Mucosa of rectum (tissue), 2 donors: ENCODE measurements at regions not wholly inside any gene's neighbourhood (a gene's known extent, or its start where the extent isn't known, plus 50 kb on each side); places are given as distances from the start of the nearest gene placed in this dataset.

Experiments used
- H3K27ac ChIP-seq, 2 donors: one replicate each; pipeline ENCODE4 v1.7.0; 2013; ENCODE audit warnings: inconsistent platforms in 2 of 2, low read depth in 2 of 2, low read length in 2 of 2
- H3K27me3 ChIP-seq, 2 donors: one replicate each; pipeline ENCODE4 v1.7.0; 2013; ENCODE audit warnings: low read length in 2 of 2; ENCODE audit not compliant: control insufficient read depth in 2 of 2, insufficient read depth in 2 of 2
- H3K36me3 ChIP-seq, 2 donors: one replicate each; pipeline ENCODE4 v1.7.0; 2013; ENCODE audit warnings: low read length in 2 of 2; ENCODE audit not compliant: control insufficient read depth in 2 of 2, insufficient read depth in 2 of 2
- H3K4me1 ChIP-seq, 2 donors: one replicate each; pipeline ENCODE4 v1.7.0; 2013; ENCODE audit warnings: low read length in 2 of 2, mild to moderate bottlenecking in 1 of 2; ENCODE audit not compliant: control insufficient read depth in 2 of 2, insufficient read depth in 2 of 2
- H3K4me3 ChIP-seq, 2 donors: one replicate each; pipeline ENCODE4 v1.7.0; 2013; ENCODE audit warnings: low read length in 2 of 2
- H3K9ac ChIP-seq, 2 donors: one replicate each; pipeline ENCODE4 v1.7.0; 2013; ENCODE audit warnings: low read length in 2 of 2, low read depth in 1 of 2, mild to moderate bottlenecking in 1 of 2
- H3K9me3 ChIP-seq, 2 donors: one replicate each; pipeline ENCODE4 v1.7.0; 2013; ENCODE audit warnings: low read length in 2 of 2; ENCODE audit not compliant: control insufficient read depth in 2 of 2
- donor health status: healthy.
- donor health status: Normal muscosa, but diverticular disease.

DNA sequence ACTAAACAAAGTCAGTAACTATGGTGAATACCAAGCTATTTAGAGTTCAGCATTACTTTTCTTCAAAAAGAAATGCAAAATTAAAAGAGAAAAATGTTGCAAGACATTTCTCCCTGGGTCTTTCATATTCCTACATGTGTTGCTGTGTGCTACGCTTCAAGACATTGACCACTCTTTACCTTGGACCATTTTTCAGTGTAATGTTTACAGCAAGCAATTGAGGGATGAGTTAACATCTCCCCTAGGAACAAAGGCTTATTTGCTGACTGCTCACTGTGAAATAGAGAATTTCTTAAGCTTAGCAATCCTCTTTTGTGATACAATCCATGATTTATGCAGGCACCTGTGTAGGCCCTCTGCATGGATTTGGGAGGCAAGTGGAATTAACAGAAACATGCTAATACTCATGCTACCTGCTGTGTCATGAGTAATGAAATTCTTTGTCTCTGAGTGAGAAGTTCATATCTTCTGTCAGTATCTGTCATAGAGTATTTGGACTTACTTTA, 1202.9 kb upstream of the CDH8 start:
- no peaks in the 10 kb centered on the region for H3K27me3 ChIP-seq
- no peak overlapping the region for H3K27ac ChIP-seq
- no peaks in the 10 kb centered on the region for H3K4me1 ChIP-seq
- no peaks in the 10 kb centered on the region for H3K36me3 ChIP-seq
- H3K9me3 ChIP-seq: no peaks in the 10 kb centered on the region
- no peak overlapping the region for H3K9ac ChIP-seq
- no peak overlapping the region for H3K4me3 ChIP-seq

- Histone ChIP-seq H3K9me3 (no peaks in the 10 kb centered on the region), H3K4me1 (no peaks in the 10 kb centered on the region), H3K36me3 (no peaks in the 10 kb centered on the region), H3K27me3 (no peaks in the 10 kb centered on the region), H3K27ac (no peak overlapping the region), H3K4me3 (no peak overlapping the region), H3K9ac (no peak overlapping the region)
Measured at GRCh38 chr16:63230421-63231040, 1194.3 kb upstream of the CDH8 start.

- no peak overlapping the region for H3K9ac ChIP-seq
- H3K27me3 ChIP-seq: no peaks in the 10 kb centered on the region
- H3K27ac ChIP-seq: no peak overlapping the region
- no peaks in the 10 kb centered on the region for H3K9me3 ChIP-seq
- H3K36me3 ChIP-seq: no peaks in the 10 kb centered on the region
- no peaks in the 10 kb centered on the region for H3K4me1 ChIP-seq
- no peak overlapping the region for H3K4me3 ChIP-seq
Measured at GRCh38 chr16:63228259-63228658, 1192.0 kb upstream of the CDH8 start.

- Histone ChIP-seq H3K4me3 (no peak overlapping the region), H3K27ac (no peak overlapping the region), H3K9me3 (no peaks in the 10 kb centered on the region), H3K9ac (no peak overlapping the region), H3K4me1 (no peaks in the 10 kb centered on the region), H3K27me3 (no peaks in the 10 kb centered on the region), H3K36me3 (no peaks in the 10 kb centered on the region)
Measured at GRCh38 chr16:63223851-63224250, 1187.6 kb upstream of the CDH8 start.

DNA sequence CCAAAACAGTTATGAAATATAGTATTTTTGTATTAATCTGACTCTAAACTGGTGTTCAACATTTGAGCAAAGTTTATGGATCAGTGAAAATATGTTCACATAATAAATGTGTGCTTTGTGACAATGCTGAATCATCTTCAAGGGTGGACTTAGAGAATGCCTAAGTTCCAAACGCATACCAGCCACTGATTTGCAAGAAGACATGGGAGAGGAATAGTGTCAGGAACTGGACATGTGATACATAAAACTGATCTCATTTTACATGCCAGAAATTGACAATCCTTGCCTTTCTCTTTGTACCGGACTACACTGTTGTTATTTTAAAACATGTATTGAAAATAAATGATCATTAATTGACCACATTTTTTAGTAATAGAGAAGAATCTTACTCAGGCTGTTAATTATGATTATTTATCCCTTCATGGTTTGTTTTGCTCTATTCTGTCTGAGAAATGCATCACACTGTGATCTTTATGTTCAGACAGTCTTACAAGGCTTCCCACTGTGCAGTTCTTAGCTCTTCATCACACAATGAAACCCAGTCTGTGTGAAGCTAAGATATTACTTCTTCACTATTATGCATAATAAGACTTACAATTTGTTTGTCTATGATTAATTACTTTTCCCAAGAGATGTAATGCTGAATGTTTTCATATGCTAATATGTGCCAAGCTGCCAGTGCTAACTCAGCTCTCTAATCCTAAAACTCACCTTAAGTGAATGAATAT, 1180.6 kb upstream of the CDH8 start:
- no peak overlapping the region for H3K4me3 ChIP-seq
- no peaks in the 10 kb centered on the region for H3K36me3 ChIP-seq
- H3K9ac ChIP-seq: no peak overlapping the region
- no peak overlapping the region for H3K27ac ChIP-seq
- no peaks in the 10 kb centered on the region for H3K4me1 ChIP-seq
- H3K27me3 ChIP-seq: no peaks in the 10 kb centered on the region
- H3K9me3 ChIP-seq: no peaks in the 10 kb centered on the region

GRCh38 chr16:63201851-63202250, 1165.6 kb upstream of the CDH8 start:
- no peaks in the 10 kb centered on the region for H3K27me3 ChIP-seq
- no peaks in the 10 kb centered on the region for H3K9me3 ChIP-seq
- H3K4me1 ChIP-seq: no peaks in the 10 kb centered on the region
- H3K27ac ChIP-seq: no peak overlapping the region
- no peak overlapping the region for H3K4me3 ChIP-seq
- H3K36me3 ChIP-seq: no peaks in the 10 kb centered on the region
- no peak overlapping the region for H3K9ac ChIP-seq

DNA sequence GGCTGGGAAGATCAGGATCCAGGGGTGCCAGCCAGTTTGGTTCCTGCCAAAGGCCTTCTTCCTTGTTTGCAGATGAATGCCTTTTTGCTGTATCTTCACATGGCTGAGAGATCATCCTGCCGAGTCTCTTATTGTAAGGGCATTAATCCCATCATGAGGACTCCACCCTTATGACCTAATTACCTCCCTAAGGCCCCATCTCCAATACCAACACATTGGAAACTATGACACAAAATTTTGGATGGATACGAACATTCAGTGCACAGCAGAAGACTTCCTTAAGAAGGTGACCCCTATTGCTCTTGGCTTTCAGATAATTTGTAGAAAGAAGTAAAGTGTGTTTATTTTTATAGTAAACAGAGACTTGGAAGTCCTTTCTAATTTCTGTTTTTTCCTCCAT, 1164.7 kb upstream of the CDH8 start:
- Histone ChIP-seq H3K36me3 (no peaks in the 10 kb centered on the region), H3K27me3 (no peaks in the 10 kb centered on the region), H3K4me3 (no peak overlapping the region), H3K4me1 (no peaks in the 10 kb centered on the region), H3K9me3 (no peaks in the 10 kb centered on the region), H3K27ac (no peak overlapping the region), H3K9ac (no peak overlapping the region)

DNA sequence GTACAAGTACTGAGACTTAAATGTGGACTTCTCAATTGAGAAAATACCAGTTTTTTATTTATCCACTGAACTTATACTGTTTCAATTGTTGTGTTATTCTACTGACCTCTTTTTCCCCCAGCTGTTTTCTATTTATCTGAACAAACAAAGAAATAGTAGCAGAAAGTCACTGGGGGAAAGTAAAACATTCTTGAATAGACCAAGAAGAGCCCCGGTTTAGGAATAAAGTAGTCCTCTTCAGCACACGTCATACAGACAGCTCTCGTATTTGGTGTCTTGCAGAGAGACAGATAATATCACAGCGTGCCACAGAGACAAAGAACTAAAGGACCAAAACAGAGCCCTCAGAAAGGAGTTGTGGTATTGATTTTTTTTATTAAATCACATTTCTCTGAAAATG, 1159.1 kb upstream of the CDH8 start:
- no peaks in the 10 kb centered on the region for H3K36me3 ChIP-seq

GRCh38 chr16:63192980-63193379, 1156.7 kb upstream of the CDH8 start:
- Histone ChIP-seq H3K9ac (no peak overlapping the region), H3K9me3 (no peaks in the 10 kb centered on the region), H3K36me3 (no peaks in the 10 kb centered on the region), H3K27ac (no peak overlapping the region), H3K4me1 (peaks cover 0 to 3% of the 10 kb centered on the region in 2 donors), H3K4me3 (no peak overlapping the region), H3K27me3 (no peaks in the 10 kb centered on the region)

More for the DNA sequence above, 1159.1 kb upstream of the CDH8 start:
- Histone ChIP-seq H3K9ac (no peak overlapping the region), H3K27ac (no peak overlapping the region), H3K27me3 (no peaks in the 10 kb centered on the region), H3K4me3 (no peak overlapping the region), H3K9me3 (no peaks in the 10 kb centered on the region), H3K4me1 (no peaks in the 10 kb centered on the region)

DNA sequence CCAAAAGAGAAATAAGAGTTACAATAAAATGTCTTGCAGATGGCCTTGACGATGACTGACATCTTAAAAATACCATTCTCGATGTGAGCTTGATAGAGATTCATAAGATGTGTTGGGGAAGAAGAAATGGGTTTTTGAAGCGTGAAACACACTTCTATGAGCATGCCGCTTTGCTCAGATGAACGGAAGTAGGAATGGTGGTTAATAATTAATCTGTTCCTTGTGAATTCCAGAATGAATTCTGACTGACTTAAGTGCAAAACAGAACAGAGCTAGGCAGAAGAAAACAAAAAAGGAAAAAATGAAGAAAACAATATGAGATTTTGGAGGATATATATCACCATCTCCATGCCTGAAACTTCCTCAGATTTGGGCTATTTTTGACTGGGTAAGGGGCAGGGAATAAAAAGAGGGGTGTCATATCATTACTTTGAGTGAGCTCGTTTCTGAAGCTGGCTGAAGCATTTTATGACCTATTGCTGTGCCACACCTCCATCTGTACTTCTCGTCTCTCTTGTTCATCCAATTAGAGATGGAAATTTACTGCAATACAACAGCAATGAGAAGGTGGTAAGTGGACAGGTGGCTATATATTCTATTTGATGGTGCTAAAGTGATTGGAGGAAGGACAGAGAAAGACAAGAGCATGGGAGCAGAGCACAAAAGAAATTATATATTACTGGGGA, 1152.0 kb upstream of the CDH8 start:
- Histone ChIP-seq H3K27ac (no peak overlapping the region), H3K4me3 (no peak overlapping the region), H3K36me3 (no peaks in the 10 kb centered on the region), H3K4me1 (peaks cover 0 to 3% of the 10 kb centered on the region in 2 donors), H3K9me3 (no peaks in the 10 kb centered on the region), H3K9ac (no peak overlapping the region), H3K27me3 (no peaks in the 10 kb centered on the region)
